Astrocyte of the spinal cord (primary cell): ENCODE measurements at regions not wholly inside any gene's neighbourhood (a gene's known extent, or its start where the extent isn't known, plus 50 kb on each side); places are given as distances from the start of the nearest gene placed in this dataset.
"Not testable (repeated sequence)": the region's sequence is repeated elsewhere in the genome, so short reads cannot be mapped to it uniquely, and the experiment has no call there.

Source experiments
- DNase-seq: peaks from one replicate; pipeline ENCODE4 v3.0.0; 2011; ENCODE audit warnings: low read depth, low spot score
- H3K4me3 ChIP-seq: 2 replicates; pipeline ENCODE4 v1.5.1; 2011; ENCODE audit warnings: low read depth, mild to moderate bottlenecking, low read length, moderate library complexity
- CTCF ChIP-seq: IDR thresholded peaks from 2 replicates; pipeline ENCODE4 v1.5.1; 2012; ENCODE audit warnings: low read depth, mild to moderate bottlenecking, low read length, inconsistent platforms
- in situ Hi-C: cut with HindIII; loops from 2 replicates; pipeline ENCODE4 v1.10.0; 2017; ENCODE audit warnings: low sequenced_read_pairs

- TF ChIP-seq CTCF: no peak
- H3K4me3 ChIP-seq: no peak overlapping the region
- in situ Hi-C loops: no loop called here
- no peak for DNase-seq
These were observed 347.3 kb upstream of the HNRNPA3 start for GRCh38 chr2:176865336-176865735.

GRCh38 chr2:176872406-176872805, 340.2 kb upstream of the HNRNPA3 start:
- TF ChIP-seq CTCF: no peak

GRCh38 chr2:176873403-176873802, 339.2 kb upstream of the HNRNPA3 start:
- in situ Hi-C loops: no loop called here
- DNase-seq: peak; percentile 3

More at GRCh38 chr2:176872406-176872805, 340.2 kb upstream of the HNRNPA3 start:
- no peak overlapping the region for H3K4me3 ChIP-seq
- in situ Hi-C loops: no loop called here
- DNase-seq: no peak

GRCh38 chr2:176876493-176877103, 336.0 kb upstream of the HNRNPA3 start:
- in situ Hi-C loops: no loop called here

More at GRCh38 chr2:176873403-176873802, 339.2 kb upstream of the HNRNPA3 start:
- TF ChIP-seq CTCF: peak; percentile 50
- H3K4me3 ChIP-seq: no peak overlapping the region

GRCh38 chr2:176879426-176879995, 333.1 kb upstream of the HNRNPA3 start:
- H3K4me3 ChIP-seq: no peak overlapping the region
- no peak for TF ChIP-seq CTCF
- DNase-seq: no peak
- in situ Hi-C loops: no loop called here

More at GRCh38 chr2:176876493-176877103, 336.0 kb upstream of the HNRNPA3 start:
- DNase-seq: no peak
- H3K4me3 ChIP-seq: no peak overlapping the region
- no peak for TF ChIP-seq CTCF

GRCh38 chr2:176882045-176882444, 330.5 kb upstream of the HNRNPA3 start:
- H3K4me3 ChIP-seq, in situ Hi-C loops: not testable (repeated sequence)

GRCh38 chr2:176885001-176885643, 327.5 kb upstream of the HNRNPA3 start:
- DNase-seq: no peak
- TF ChIP-seq CTCF: no peak
- in situ Hi-C loops: no loop called here
- no peak overlapping the region for H3K4me3 ChIP-seq

More at GRCh38 chr2:176882045-176882444, 330.5 kb upstream of the HNRNPA3 start:
- not testable (repeated sequence) for DNase-seq
